Effector CD4-positive, alpha-beta T cell (primary cell): ENCODE measurements at regions not wholly inside any gene's neighbourhood (a gene's known extent, or its start where the extent isn't known, plus 50 kb on each side); places are given as distances from the start of the nearest gene placed in this dataset.

Experiments
- DNase-seq: peaks from one replicate; pipeline ENCODE4 v3.0.0-alpha.2; 2020

- no peak for DNase-seq
Observed at GRCh38 chr10:128629111-128630096, 503.2 kb upstream of the MKI67 start.

GRCh38 chr10:128630787-128631252 is 504.6 kb upstream of the MKI67 start:
- DNase-seq: no peak

- no peak for DNase-seq
Observed at GRCh38 chr10:128631801-128632241, 505.6 kb upstream of the MKI67 start.

- DNase-seq: no peak
Observed at GRCh38 chr10:128632694-128633093, 506.5 kb upstream of the MKI67 start.

- no peak for DNase-seq
Observed at GRCh38 chr10:128633864-128634540, 507.8 kb upstream of the MKI67 start.

- DNase-seq: no peak
Observed at GRCh38 chr10:128642023-128642422, 515.8 kb upstream of the MKI67 start.

- no peak for DNase-seq
Observed at GRCh38 chr10:128642502-128642901, 516.3 kb upstream of the MKI67 start.

- no peak for DNase-seq
Observed at GRCh38 chr10:128643658-128644057, 517.4 kb upstream of the MKI67 start.

- no peak for DNase-seq
Observed at GRCh38 chr10:128645486-128645885, 519.3 kb upstream of the MKI67 start.

- DNase-seq: no peak
Observed at GRCh38 chr10:128646956-128647355, 520.7 kb upstream of the MKI67 start.

GRCh38 chr10:128657548-128657947 is 531.3 kb upstream of the MKI67 start:
- DNase-seq: no peak

- DNase-seq: no peak
Observed at GRCh38 chr10:128660726-128661125, 534.5 kb upstream of the MKI67 start.

GRCh38 chr10:128661404-128662197 is 535.4 kb upstream of the MKI67 start:
- no peak for DNase-seq

GRCh38 chr10:128662520-128662919 is 536.3 kb upstream of the MKI67 start:
- no peak for DNase-seq

- no peak for DNase-seq
Observed at GRCh38 chr10:128664729-128665128, 538.5 kb upstream of the MKI67 start.

- DNase-seq: no peak
Observed at GRCh38 chr10:128675405-128675804, 549.2 kb upstream of the MKI67 start.

GRCh38 chr10:128680116-128680515 is 553.9 kb upstream of the MKI67 start:
- no peak for DNase-seq

GRCh38 chr10:128684215-128684614 is 558.0 kb upstream of the MKI67 start:
- no peak for DNase-seq

- DNase-seq: no peak
Observed at GRCh38 chr10:128686630-128687278, 560.5 kb upstream of the MKI67 start.

GRCh38 chr10:128687408-128687807 is 561.2 kb upstream of the MKI67 start:
- no peak for DNase-seq

- DNase-seq: no peak
Observed at GRCh38 chr10:128687927-128688549, 561.8 kb upstream of the MKI67 start.

GRCh38 chr10:128689667-128690066 is 563.4 kb upstream of the MKI67 start:
- no peak for DNase-seq
